CD14-positive monocyte (primary cell): ENCODE measurements at regions not wholly inside any gene's neighbourhood (a gene's known extent, or its start where the extent isn't known, plus 50 kb on each side); places are given as distances from the start of the nearest gene placed in this dataset.

Source experiments
- DNase-seq, 3 donors: peaks; one replicate each; pipeline ENCODE4 v3.0.0-alpha.2; 2011 to 2022
- H2AFZ ChIP-seq: 2 replicates; pipeline ENCODE4 v1.6.0; 2012; ENCODE audit warnings: mild to moderate bottlenecking, low read depth, low read length, inconsistent platforms; ENCODE audit not compliant: insufficient read depth, poor library complexity, severe bottlenecking
- H3K27ac ChIP-seq, 2 donors: 1 replicate in 1 of 2; 2 replicates in 1 of 2; pipeline ENCODE4 v1.5.1; 2012 to 2013; ENCODE audit warnings: low read length in 2 of 2, control low read depth in 1 of 2, inconsistent platforms in 1 of 2, low read depth in 1 of 2, mild to moderate bottlenecking in 1 of 2
- H3K27me3 ChIP-seq, 2 donors: one replicate each; pipeline versions ENCODE4 v1.6.0 to v1.6.1; 2011 to 2013; ENCODE audit warnings: low read length in 2 of 2; ENCODE audit not compliant: control insufficient read depth in 2 of 2, insufficient read depth in 2 of 2
- H3K36me3 ChIP-seq, 2 donors: replicated peaks in 1 of 2; 1 replicate in 1 of 2; 2 replicates in 1 of 2; pipeline versions ENCODE4 v1.5.1 to v1.6.1; 2012 to 2013; ENCODE audit warnings: low read length in 2 of 2, control low read depth in 1 of 2, inconsistent platforms in 1 of 2, mild to moderate bottlenecking in 1 of 2; ENCODE audit not compliant: insufficient read depth in 2 of 2, control insufficient read depth in 1 of 2
- H3K4me1 ChIP-seq, 2 donors: 1 replicate in 1 of 2; 2 replicates in 1 of 2; pipeline versions ENCODE4 v1.5.1 to v1.6.1; 2012 to 2013; ENCODE audit warnings: low read length in 2 of 2, control low read depth in 1 of 2, inconsistent platforms in 1 of 2, mild to moderate bottlenecking in 1 of 2, moderate library complexity in 1 of 2; ENCODE audit not compliant: insufficient read depth in 2 of 2, control insufficient read depth in 1 of 2
- H3K4me2 ChIP-seq: replicated peaks from 2 replicates; pipeline ENCODE3; 2012; ENCODE audit warnings: low read length, moderate library complexity, mild to moderate bottlenecking; ENCODE audit not compliant: poor library complexity, severe bottlenecking; ENCODE audit errors: extremely low read depth
- H3K4me3 ChIP-seq, 3 experiments: fragments of 200-600 bp in 1 of 3; sonication (generic) in 1 of 3; replicated peaks in 1 of 3; 1 replicate in 2 of 3; 2 replicates in 1 of 3; pipeline ENCODE4 v1.5.1; 2011 to 2013; ENCODE audit warnings: low read length in 3 of 3, mild to moderate bottlenecking in 3 of 3, control low read depth in 2 of 3, low read depth in 2 of 3, inconsistent platforms in 1 of 3, moderate library complexity in 1 of 3
- H3K79me2 ChIP-seq: 2 replicates; pipeline ENCODE4 v1.6.0; 2012; ENCODE audit warnings: mild to moderate bottlenecking, control low read depth, inconsistent platforms, low read length, moderate library complexity; ENCODE audit not compliant: insufficient read depth
- H3K9ac ChIP-seq: 2 replicates; pipeline ENCODE4 v1.6.0; 2017; ENCODE audit warnings: low read length, mild to moderate bottlenecking; ENCODE audit not compliant: insufficient read depth, poor library complexity, severe bottlenecking
- H3K9me3 ChIP-seq, 2 donors: replicated peaks in 1 of 2; 1 replicate in 1 of 2; 2 replicates in 1 of 2; pipeline versions ENCODE4 v1.5.1 to v1.6.1; 2012 to 2013; ENCODE audit warnings: low read length in 2 of 2, control low read depth in 1 of 2; ENCODE audit not compliant: control insufficient read depth in 1 of 2, insufficient read depth in 1 of 2
- H4K20me1 ChIP-seq: 2 replicates; pipeline ENCODE4 v1.6.0; 2012; ENCODE audit warnings: mild to moderate bottlenecking, low read length, control low read depth, moderate library complexity; ENCODE audit not compliant: insufficient read depth
- H3K27ac Mint-ChIP-seq, 7 donors: one replicate each; pipeline ENCODE4 v1.8.0; 2020; ENCODE audit warnings: mild to moderate bottlenecking in 7 of 7, mixed read lengths in 7 of 7, moderate library complexity in 6 of 7, inconsistent platforms in 2 of 7
- H3K27me3 Mint-ChIP-seq, 3 donors: one replicate each; pipeline ENCODE4 v1.8.0; 2021 to 2022; ENCODE audit warnings: low read depth in 3 of 3, mild to moderate bottlenecking in 3 of 3, mixed read lengths in 3 of 3, moderate library complexity in 3 of 3, inconsistent platforms in 1 of 3
- H3K36me3 Mint-ChIP-seq, 2 donors: one replicate each; pipeline ENCODE4 v1.8.0; 2020; ENCODE audit warnings: mixed read lengths in 2 of 2, inconsistent platforms in 1 of 2, mild to moderate bottlenecking in 1 of 2
- H3K4me1 Mint-ChIP-seq: one replicate; pipeline ENCODE4 v1.8.0; 2020; ENCODE audit warnings: mild to moderate bottlenecking, mixed read lengths
- H3K4me3 Mint-ChIP-seq, 2 donors: one replicate each; pipeline ENCODE4 v1.8.0; 2020; ENCODE audit warnings: mild to moderate bottlenecking in 2 of 2, mixed read lengths in 2 of 2, moderate library complexity in 1 of 2
- H3K9me3 Mint-ChIP-seq, 7 donors: one replicate each; pipeline ENCODE4 v1.8.0; 2020 to 2022; ENCODE audit warnings: mixed read lengths in 7 of 7, mild to moderate bottlenecking in 6 of 7, moderate library complexity in 6 of 7, inconsistent platforms in 2 of 7
- WGBS: methylation state at CpG from one replicate; pipeline ENCODE4 v1.1.5; 2013; ENCODE audit warnings: missing lambda C conversion rate; ENCODE audit not compliant: insufficient coverage; 5-methylcytosine and 5-hydroxymethylcytosine counted together
- intact Hi-C, 2 donors: fragments of 100-400 bp; cut with micrococcal nuclease; formaldehyde crosslinking; loops; one replicate each; pipeline versions ENCODE4 v1.15.0 to v1.15.1; 2023
- TF ChIP-seq, protein P1 (sequence below): fragments of 200-600 bp; IDR thresholded peaks from one replicate; pipeline ENCODE4 v1.8.0; 2022; ENCODE audit warnings: antibody characterized with exemption, mild to moderate bottlenecking

GRCh38 chr1:222918801-222919477, 104.1 kb downstream of the DISP1 start:
- Histone ChIP-seq H3K9ac (no peak overlapping the region), H3K4me2 (no peak overlapping the region), H3K27ac (no peak overlapping the region), H3K36me3 (no peaks in the 10 kb centered on the region), H3K27me3 (no peaks in the 10 kb centered on the region), H3K79me2 (no peaks in the 10 kb centered on the region), H2AFZ (no peak overlapping the region), H3K4me3 (no peak overlapping the region), H3K9me3 (peaks cover 9 to 13% of the 10 kb centered on the region in 2 donors), H4K20me1 (no peaks in the 10 kb centered on the region), H3K4me1 (no peaks in the 10 kb centered on the region)
- DNase-seq: no peak
- H3K9me3 Mint-ChIP-seq: peaks cover 7 to 20% (median 13%) of the 10 kb centered on the region in 7 donors
- TF ChIP-seq, protein P1, sequence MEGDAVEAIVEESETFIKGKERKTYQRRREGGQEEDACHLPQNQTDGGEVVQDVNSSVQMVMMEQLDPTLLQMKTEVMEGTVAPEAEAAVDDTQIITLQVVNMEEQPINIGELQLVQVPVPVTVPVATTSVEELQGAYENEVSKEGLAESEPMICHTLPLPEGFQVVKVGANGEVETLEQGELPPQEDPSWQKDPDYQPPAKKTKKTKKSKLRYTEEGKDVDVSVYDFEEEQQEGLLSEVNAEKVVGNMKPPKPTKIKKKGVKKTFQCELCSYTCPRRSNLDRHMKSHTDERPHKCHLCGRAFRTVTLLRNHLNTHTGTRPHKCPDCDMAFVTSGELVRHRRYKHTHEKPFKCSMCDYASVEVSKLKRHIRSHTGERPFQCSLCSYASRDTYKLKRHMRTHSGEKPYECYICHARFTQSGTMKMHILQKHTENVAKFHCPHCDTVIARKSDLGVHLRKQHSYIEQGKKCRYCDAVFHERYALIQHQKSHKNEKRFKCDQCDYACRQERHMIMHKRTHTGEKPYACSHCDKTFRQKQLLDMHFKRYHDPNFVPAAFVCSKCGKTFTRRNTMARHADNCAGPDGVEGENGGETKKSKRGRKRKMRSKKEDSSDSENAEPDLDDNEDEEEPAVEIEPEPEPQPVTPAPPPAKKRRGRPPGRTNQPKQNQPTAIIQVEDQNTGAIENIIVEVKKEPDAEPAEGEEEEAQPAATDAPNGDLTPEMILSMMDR: no peak
- 98% methylated on average over 9 of the region's 14 CpGs for WGBS
- peaks cover 0 to 2% (median 0%) of the 10 kb centered on the region in 3 donors for H3K27me3 Mint-ChIP-seq
- H3K4me3 Mint-ChIP-seq: no peak overlapping the region
- no peaks in the 10 kb centered on the region for H3K4me1 Mint-ChIP-seq
- intact Hi-C loops: no loop called here
- no peak overlapping the region for H3K27ac Mint-ChIP-seq
- no peaks in the 10 kb centered on the region for H3K36me3 Mint-ChIP-seq

DNA sequence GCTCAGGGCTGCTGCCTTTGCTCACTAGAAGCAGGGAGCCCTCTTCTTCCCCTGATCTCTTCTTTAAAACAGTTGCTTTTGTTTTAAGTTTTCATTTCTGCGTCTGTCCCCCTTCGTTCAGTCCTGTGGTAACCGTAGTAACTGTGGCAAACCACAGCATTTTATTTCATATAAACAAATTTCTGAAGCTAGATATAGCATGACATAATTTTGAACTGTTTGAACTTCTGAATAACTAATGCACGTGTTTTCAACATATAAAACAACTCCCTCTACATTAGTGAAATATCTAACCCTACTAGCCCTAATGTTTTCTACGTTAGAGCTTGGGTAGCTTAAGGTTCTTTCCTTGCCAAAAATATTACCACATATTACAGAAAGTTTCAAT, 104.6 kb downstream of the DISP1 start:
- H3K4me3 ChIP-seq: no peak overlapping the region
- Mint-ChIP-seq H3K4me1 (no peaks in the 10 kb centered on the region), H3K27me3 (peaks cover 0 to 2% (median 0%) of the 10 kb centered on the region in 3 donors), H3K36me3 (no peaks in the 10 kb centered on the region), H3K4me3 (no peak overlapping the region), H3K9me3 (peaks cover 7 to 17% (median 13%) of the 10 kb centered on the region in 7 donors), H3K27ac (no peak overlapping the region)
- H3K9me3 ChIP-seq: peaks cover 9 to 13% of the 10 kb centered on the region in 2 donors
- no peaks in the 10 kb centered on the region for H3K79me2 ChIP-seq
- no peak for DNase-seq
- WGBS: 100% methylated on average over 1 of the region's 5 CpGs
- H3K36me3 ChIP-seq: no peaks in the 10 kb centered on the region
- H3K4me1 ChIP-seq: no peaks in the 10 kb centered on the region
- H4K20me1 ChIP-seq: no peaks in the 10 kb centered on the region
- TF ChIP-seq, protein P1: no peak
- no peak overlapping the region for H3K9ac ChIP-seq
- no peak overlapping the region for H3K27ac ChIP-seq
- intact Hi-C loops: no loop called here
- no peak overlapping the region for H3K4me2 ChIP-seq
- H2AFZ ChIP-seq: no peak overlapping the region
- H3K27me3 ChIP-seq: no peaks in the 10 kb centered on the region
